Brain microvascular endothelial cell (primary cell): ENCODE measurements at regions not wholly inside any gene's neighbourhood (a gene's known extent, or its start where the extent isn't known, plus 50 kb on each side); places are given as distances from the start of the nearest gene placed in this dataset.

Experiments
- DNase-seq: peaks from one replicate; pipeline ENCODE4 v3.0.0-alpha.2; 2020
- H3K27ac ChIP-seq: fragments of 250-450 bp; sonication (Bioruptor Pico); 2 replicates; pipeline ENCODE4 v1.5.1; 2020; ENCODE audit warnings: mild to moderate bottlenecking, moderate library complexity
- H3K27me3 ChIP-seq: fragments of 250-450 bp; sonication (Bioruptor Pico); replicated peaks from 2 replicates; pipeline ENCODE4 v1.5.1; 2020; ENCODE audit warnings: mild to moderate bottlenecking
- H3K36me3 ChIP-seq: fragments of 250-450 bp; sonication (Bioruptor Pico); replicated peaks from 2 replicates; pipeline ENCODE4 v1.5.1; 2020; ENCODE audit warnings: mild to moderate bottlenecking
- H3K4me3 ChIP-seq: 2 replicates; pipeline ENCODE4 v1.5.1; 2011; ENCODE audit warnings: low read depth, mild to moderate bottlenecking, control low read depth, low read length, moderate library complexity
- CTCF ChIP-seq: IDR thresholded peaks from 2 replicates; pipeline ENCODE4 v1.5.1; 2011; ENCODE audit warnings: low read depth, mild to moderate bottlenecking, moderate library complexity, low read length, control low read depth, inconsistent platforms; ENCODE audit errors: missing control alignments
- in situ Hi-C: cut with HindIII; loops from 2 replicates; pipeline ENCODE4 v1.10.0; 2017; ENCODE audit warnings: low sequenced_read_pairs, low pct_ligation_motif_present

DNA sequence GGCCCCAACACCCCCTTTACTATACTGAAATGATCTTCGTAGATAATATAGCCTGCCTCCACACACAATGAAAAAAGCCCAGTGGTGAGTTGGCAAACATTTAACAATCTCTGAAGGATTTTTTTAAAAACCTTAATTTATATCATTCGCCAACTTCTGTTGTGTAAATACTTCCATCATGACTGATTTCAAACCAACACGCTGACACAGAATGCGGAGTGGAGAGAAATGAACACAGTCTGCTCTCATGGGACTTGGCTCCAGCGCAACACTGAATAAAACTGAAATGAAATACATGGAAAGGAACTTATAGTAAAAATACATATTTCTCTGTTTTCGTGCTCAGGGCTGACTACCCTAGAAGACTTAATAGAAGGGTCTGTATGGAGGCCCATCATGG lies 61.3 kb upstream of the WNT11 start:
- no peaks in the 10 kb centered on the region for H3K36me3 ChIP-seq
- H3K27ac ChIP-seq, result no peak overlapping the region
- no peak overlapping the region for H3K4me3 ChIP-seq
- in situ Hi-C loops, result no loop called here
- no peaks in the 10 kb centered on the region for H3K27me3 ChIP-seq
- no peak for TF ChIP-seq CTCF
- DNase-seq, result no peak

- Histone ChIP-seq H3K27me3 (peaks cover 2% of the 10 kb centered on the region), H3K36me3 (no peaks in the 10 kb centered on the region), H3K27ac (peak overlapping the region; percentile 20), H3K4me3 (no peak overlapping the region)
- peak; percentile 77 for DNase-seq
- TF ChIP-seq CTCF, result no peak
- in situ Hi-C loops, result no loop called here
Measured at GRCh38 chr11:76266286-76267100, 60.2 kb upstream of the WNT11 start.

- no peaks in the 10 kb centered on the region for H3K36me3 ChIP-seq
- TF ChIP-seq CTCF, result no peak
- H3K4me3 ChIP-seq, result no peak overlapping the region
- peaks cover 2% of the 10 kb centered on the region for H3K27me3 ChIP-seq
- no peak for DNase-seq
- in situ Hi-C loops, result no loop called here
- H3K27ac ChIP-seq, result no peak overlapping the region
Measured at GRCh38 chr11:76265771-76266241, 59.5 kb upstream of the WNT11 start.

DNA sequence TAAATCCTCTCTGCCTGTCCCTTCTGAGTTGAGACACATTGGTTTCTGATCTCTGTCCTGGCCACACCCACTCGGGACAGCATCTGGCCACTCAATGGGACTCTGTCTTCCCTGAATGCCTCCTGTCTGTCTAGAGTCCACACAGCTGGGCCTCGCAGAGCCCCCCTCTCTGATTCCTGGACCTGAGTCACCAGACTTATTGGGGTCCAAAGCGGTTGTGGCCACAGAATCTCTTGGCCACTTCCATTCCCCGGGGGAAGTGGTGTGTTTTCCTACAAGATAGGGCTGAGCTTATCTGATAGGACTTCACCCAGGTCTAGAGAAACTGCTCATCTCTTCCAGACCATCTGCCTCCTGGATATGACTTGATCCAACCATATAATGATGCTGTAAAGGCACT lies 57.4 kb upstream of the WNT11 start:
- H3K27ac ChIP-seq, result no peak overlapping the region
- no peaks in the 10 kb centered on the region for H3K36me3 ChIP-seq
- TF ChIP-seq CTCF, result no peak
- no peak for DNase-seq
- H3K27me3 ChIP-seq, result peaks cover 12% of the 10 kb centered on the region
- no peak overlapping the region for H3K4me3 ChIP-seq
- in situ Hi-C loops, result no loop called here

GRCh38 chr11:76263166-76263565 lies 56.9 kb upstream of the WNT11 start:
- H3K4me3 ChIP-seq, result no peak overlapping the region
- in situ Hi-C loops, result no loop called here
- DNase-seq, result no peak
- no peak overlapping the region for H3K27ac ChIP-seq
- no peaks in the 10 kb centered on the region for H3K36me3 ChIP-seq
- peaks cover 14% of the 10 kb centered on the region for H3K27me3 ChIP-seq
- TF ChIP-seq CTCF, result no peak
